Duodenal mucosa (tissue), 2 donors: ENCODE measurements at regions not wholly inside any gene's neighbourhood (a gene's known extent, or its start where the extent isn't known, plus 50 kb on each side); places are given as distances from the start of the nearest gene placed in this dataset.

Source experiments
- H3K27ac ChIP-seq: one replicate; pipeline ENCODE4 v1.7.0; 2013; ENCODE audit warnings: low read depth, low read length
- H3K27me3 ChIP-seq, 2 donors: one replicate each; pipeline ENCODE4 v1.7.0; 2013; ENCODE audit warnings: low read length in 2 of 2, control low read depth in 1 of 2; ENCODE audit not compliant: insufficient read depth in 2 of 2, control insufficient read depth in 1 of 2
- H3K36me3 ChIP-seq, 2 donors: one replicate each; pipeline ENCODE4 v1.7.0; 2013; ENCODE audit warnings: low read length in 2 of 2, control low read depth in 1 of 2; ENCODE audit not compliant: insufficient read depth in 2 of 2, control insufficient read depth in 1 of 2
- H3K4me1 ChIP-seq, 2 donors: one replicate each; pipeline ENCODE4 v1.7.0; 2013; ENCODE audit warnings: low read length in 2 of 2, control low read depth in 1 of 2; ENCODE audit not compliant: insufficient read depth in 2 of 2, control insufficient read depth in 1 of 2
- H3K4me3 ChIP-seq, 2 donors: one replicate each; pipeline ENCODE4 v1.7.0; 2013; ENCODE audit warnings: low read length in 2 of 2, low read depth in 1 of 2
- H3K9ac ChIP-seq, 2 donors: one replicate each; pipeline ENCODE4 v1.7.0; 2013; ENCODE audit warnings: low read length in 2 of 2, low read depth in 1 of 2
- H3K9me3 ChIP-seq, 2 donors: one replicate each; pipeline ENCODE4 v1.7.0; 2013; ENCODE audit warnings: low read length in 2 of 2, control low read depth in 1 of 2; ENCODE audit not compliant: control insufficient read depth in 1 of 2

DNA sequence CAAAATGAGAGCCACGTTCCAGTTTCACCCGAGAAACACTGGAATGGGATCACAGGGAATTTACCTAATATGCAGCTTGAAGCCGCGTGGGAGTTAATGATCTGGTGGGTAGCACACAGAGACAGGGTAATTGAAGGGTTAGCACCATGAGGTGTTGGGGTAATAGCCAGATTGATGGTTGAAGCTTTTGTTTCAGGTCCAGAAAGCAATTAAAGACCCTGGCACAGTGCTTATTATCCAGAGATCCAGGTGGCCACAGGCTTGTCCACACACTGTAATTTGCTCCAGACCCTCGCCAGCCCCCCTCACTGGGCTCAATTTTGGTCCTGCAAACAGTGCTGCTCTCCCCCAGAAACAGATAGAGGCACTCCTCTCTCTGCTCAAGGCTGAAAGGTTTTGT, 282.5 kb upstream of the ISX start:
- Histone ChIP-seq H3K36me3 (no peaks in the 10 kb centered on the region), H3K4me3 (no peak overlapping the region), H3K4me1 (no peaks in the 10 kb centered on the region), H3K9ac (no peak overlapping the region), H3K27ac (no peak overlapping the region), H3K27me3 (no peaks in the 10 kb centered on the region), H3K9me3 (no peaks in the 10 kb centered on the region)

DNA sequence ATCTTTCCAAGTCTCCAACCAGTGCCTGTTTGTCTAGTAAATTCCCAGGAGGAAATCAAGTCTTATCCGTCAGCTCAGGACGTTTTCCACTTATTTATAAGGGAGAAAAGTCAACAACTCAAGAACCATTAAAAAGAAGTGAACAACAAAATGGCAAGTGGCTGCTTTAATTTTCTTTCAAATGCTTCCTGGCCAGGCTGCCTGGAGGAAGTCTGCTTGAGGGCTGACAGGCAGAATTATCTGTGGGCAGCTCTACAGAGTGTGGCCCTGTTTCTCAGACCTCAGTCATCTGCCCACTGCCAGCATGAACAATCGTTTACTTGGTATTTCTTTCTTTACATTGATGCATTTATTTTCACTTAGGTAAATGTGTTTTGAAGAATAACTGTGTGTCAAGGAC, 281.9 kb upstream of the ISX start:
- H3K4me3 ChIP-seq = no peak overlapping the region
- no peaks in the 10 kb centered on the region for H3K4me1 ChIP-seq
- no peaks in the 10 kb centered on the region for H3K36me3 ChIP-seq
- no peaks in the 10 kb centered on the region for H3K27me3 ChIP-seq
- H3K9me3 ChIP-seq = no peaks in the 10 kb centered on the region
- H3K27ac ChIP-seq = no peak overlapping the region
- no peak overlapping the region for H3K9ac ChIP-seq

DNA sequence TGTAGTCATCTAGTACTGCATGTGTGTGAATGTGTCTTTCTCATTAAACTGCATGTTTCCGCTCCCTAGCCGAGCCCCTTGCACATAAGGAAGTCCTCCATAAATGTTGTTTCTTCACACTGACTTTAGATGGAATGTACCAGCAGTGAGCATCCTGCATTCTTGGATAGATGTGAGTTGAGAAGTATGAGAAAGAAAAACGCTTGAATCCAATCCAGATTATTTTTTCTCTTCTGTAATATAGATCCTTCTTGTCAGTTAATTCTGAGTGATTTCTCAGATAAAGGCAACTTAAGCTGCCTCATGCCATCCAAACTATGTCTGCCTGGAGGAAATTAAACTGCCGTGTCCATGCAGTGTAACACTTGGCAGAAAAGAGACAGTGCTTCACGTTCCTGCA, 268.1 kb upstream of the ISX start:
- Histone ChIP-seq H3K27ac (no peak overlapping the region), H3K9ac (no peak overlapping the region), H3K27me3 (no peaks in the 10 kb centered on the region), H3K36me3 (no peaks in the 10 kb centered on the region), H3K4me1 (peaks cover 0 to 2% of the 10 kb centered on the region in 2 donors), H3K9me3 (no peaks in the 10 kb centered on the region), H3K4me3 (no peak overlapping the region)

DNA sequence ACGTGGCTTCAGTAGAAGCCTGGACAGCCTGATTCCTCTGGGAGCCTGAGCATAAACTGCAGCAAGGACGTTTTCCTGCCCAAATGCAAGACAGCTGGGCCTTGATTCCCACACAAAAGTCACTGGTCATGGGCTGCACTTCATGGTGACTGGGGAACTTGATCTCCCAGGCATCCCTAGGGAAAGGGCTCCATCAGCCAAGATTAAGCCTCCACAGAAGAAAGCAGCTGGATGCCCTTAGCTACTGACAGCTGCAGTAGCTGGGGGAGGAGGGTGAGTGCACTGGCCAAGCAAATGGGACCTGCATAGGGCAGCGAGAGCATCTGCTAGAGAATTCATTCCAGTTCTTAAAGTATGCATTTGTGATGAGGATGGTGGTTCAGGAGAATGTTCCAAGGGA, 267.4 kb upstream of the ISX start:
- H3K27me3 ChIP-seq = no peaks in the 10 kb centered on the region
- no peak overlapping the region for H3K9ac ChIP-seq
- no peaks in the 10 kb centered on the region for H3K36me3 ChIP-seq
- H3K9me3 ChIP-seq = no peaks in the 10 kb centered on the region
- H3K4me1 ChIP-seq = peaks cover 0 to 2% of the 10 kb centered on the region in 2 donors
- H3K27ac ChIP-seq = no peak overlapping the region
- no peak overlapping the region for H3K4me3 ChIP-seq

DNA sequence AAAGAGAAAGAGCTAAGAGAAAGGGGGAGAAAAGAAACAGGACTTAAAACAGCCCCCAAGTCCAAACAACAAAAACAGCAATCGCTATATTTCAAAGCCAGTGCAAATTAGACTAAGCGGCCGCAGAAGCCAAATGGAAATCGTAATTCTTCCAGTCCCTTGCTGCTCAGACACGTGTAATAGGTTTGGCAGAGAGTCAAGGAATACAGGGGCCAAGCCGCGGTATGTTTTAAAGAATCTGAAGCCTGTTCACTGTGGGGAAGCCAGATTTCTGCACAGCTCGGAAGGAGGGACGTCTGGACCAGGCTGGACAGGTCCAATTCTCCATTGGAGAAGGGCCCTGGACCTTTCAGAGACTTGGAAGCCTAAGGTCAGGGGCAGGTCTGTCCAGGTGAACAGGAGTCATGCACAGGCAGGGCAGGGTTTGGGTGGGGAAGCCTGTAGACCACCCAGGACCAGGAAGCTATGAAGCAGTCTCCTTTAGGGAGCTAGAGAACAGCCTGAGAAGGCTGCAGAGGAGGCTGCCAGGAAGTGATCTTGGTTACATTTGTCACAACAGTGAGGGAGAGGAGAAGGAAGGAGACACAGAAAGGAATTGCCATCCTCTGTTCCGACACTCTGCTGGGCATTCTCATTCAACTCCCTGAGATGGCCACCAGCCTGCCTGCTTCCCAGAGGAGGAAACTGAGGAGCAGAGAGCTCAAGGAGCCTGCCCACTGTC, 265.5 kb upstream of the ISX start:
- Histone ChIP-seq H3K4me1 (peaks cover 0 to 2% of the 10 kb centered on the region in 2 donors), H3K4me3 (no peak overlapping the region), H3K9me3 (no peaks in the 10 kb centered on the region), H3K9ac (no peak overlapping the region), H3K27me3 (no peaks in the 10 kb centered on the region), H3K36me3 (no peaks in the 10 kb centered on the region), H3K27ac (no peak overlapping the region)

DNA sequence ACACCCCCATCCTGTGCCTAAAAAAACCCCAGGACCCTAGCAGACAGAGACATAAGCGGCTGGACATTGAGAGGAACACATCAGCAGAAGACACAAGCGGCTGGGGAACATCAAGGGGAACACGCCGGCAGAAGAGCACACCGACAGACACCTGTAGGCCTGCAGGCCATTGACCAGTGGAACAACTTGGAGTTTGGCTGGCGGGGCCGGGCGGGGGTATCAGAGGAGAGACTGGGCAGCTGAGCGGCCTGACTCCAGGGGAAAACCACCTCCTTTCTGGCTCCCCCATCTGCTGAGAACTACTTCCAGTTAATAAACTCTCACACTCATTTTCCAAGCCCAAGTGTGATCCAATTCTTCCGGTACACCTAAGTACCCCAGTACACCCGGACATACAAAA, 264.7 kb upstream of the ISX start:
- no peaks in the 10 kb centered on the region for H3K36me3 ChIP-seq
- no peak overlapping the region for H3K4me3 ChIP-seq
- H3K9ac ChIP-seq = no peak overlapping the region
- peaks cover 0 to 2% of the 10 kb centered on the region in 2 donors for H3K4me1 ChIP-seq
- H3K9me3 ChIP-seq = no peaks in the 10 kb centered on the region
- H3K27ac ChIP-seq = no peak overlapping the region
- no peaks in the 10 kb centered on the region for H3K27me3 ChIP-seq

DNA sequence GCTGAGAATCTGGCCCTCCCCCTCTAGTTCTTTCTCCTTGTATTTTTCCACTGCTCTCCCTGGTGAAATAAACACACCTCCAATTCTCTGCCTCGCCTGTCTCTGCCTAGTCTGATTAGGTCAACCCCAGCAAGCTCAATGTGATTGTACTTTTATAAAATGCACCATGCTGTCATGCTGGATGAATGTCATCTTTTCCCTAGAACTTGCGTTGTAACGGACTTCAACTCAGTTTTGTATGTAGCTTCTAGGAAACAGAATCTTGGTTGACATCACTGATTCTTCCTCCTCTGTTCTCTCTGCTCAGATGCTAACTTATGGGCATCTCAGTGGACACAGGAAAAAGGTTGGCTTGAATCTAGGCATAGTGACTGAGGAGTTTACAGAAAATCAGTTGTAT, 261.9 kb upstream of the ISX start:
- Histone ChIP-seq H3K9me3 (no peaks in the 10 kb centered on the region), H3K27ac (no peak overlapping the region), H3K4me1 (peaks cover 0 to 2% of the 10 kb centered on the region in 2 donors), H3K36me3 (no peaks in the 10 kb centered on the region), H3K4me3 (no peak overlapping the region), H3K9ac (no peak overlapping the region), H3K27me3 (no peaks in the 10 kb centered on the region)

DNA sequence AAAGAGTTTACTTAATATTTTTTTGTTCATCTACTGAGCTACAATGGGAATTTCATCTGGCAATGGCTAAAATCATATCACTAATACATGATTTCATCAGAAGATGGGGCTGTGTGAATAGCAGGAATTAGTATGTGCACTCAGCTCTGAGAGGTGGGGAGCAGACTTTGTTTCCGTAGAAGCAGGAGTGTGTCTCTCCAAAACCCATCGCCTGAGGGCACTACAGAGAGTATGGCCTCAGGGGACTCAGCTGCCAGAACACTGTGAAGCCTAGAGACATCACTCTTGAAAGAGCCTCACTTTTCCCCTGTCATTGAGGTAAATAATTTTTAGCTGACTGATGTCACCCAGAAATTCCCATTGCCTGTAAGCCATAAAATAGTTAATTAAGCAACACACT, 261.4 kb upstream of the ISX start:
- H3K9me3 ChIP-seq = no peaks in the 10 kb centered on the region
- no peaks in the 10 kb centered on the region for H3K27me3 ChIP-seq
- H3K9ac ChIP-seq = no peak overlapping the region
- no peak overlapping the region for H3K27ac ChIP-seq
- H3K36me3 ChIP-seq = no peaks in the 10 kb centered on the region
- peaks cover 0 to 2% of the 10 kb centered on the region in 2 donors for H3K4me1 ChIP-seq
- no peak overlapping the region for H3K4me3 ChIP-seq

DNA sequence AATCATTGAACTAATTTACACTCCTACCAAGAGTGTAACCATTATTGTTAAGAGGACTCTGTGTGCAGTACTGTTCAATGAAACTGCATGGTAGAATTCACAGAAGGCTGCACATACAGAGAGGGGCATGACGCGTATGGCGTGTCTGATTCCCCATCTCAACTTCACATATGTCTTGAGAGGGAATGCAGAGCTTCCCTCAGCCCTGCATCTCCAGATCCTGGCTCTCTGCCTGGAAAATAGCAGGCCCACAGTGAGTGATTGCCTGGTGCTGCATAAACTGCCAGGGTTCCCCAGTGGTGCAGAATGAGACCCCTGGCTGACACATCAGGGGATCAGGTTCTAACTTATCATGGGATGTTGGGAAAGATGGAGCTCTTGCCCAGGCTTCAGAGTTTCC, 260.2 kb upstream of the ISX start:
- H3K27ac ChIP-seq = no peak overlapping the region
- no peaks in the 10 kb centered on the region for H3K9me3 ChIP-seq
- H3K9ac ChIP-seq = no peak overlapping the region
- no peaks in the 10 kb centered on the region for H3K4me1 ChIP-seq
- no peaks in the 10 kb centered on the region for H3K36me3 ChIP-seq
- no peaks in the 10 kb centered on the region for H3K27me3 ChIP-seq
- H3K4me3 ChIP-seq = no peak overlapping the region

DNA sequence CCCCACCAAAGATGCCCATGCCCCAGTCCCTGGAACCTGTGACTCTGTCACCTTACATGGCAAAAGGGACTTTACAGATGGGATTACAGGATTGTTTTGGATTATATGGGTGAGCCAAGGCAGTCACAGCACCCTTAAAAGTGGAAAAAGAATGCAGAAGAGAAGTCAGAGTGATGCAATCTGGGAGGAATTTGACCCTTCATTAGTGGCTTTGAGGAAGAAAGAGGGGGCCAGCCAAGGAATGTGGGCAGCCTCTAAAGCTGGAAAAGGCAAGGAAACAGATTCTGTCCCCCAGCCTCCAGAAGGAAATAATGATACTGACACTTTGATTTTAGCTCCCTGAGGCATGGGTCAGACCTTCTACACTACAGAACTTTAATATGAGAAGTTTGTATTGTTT, 257.3 kb upstream of the ISX start:
- no peaks in the 10 kb centered on the region for H3K27me3 ChIP-seq
- no peak overlapping the region for H3K4me3 ChIP-seq
- H3K36me3 ChIP-seq = no peaks in the 10 kb centered on the region
- no peak overlapping the region for H3K9ac ChIP-seq
- H3K9me3 ChIP-seq = no peaks in the 10 kb centered on the region
- no peak overlapping the region for H3K27ac ChIP-seq
- no peaks in the 10 kb centered on the region for H3K4me1 ChIP-seq

DNA sequence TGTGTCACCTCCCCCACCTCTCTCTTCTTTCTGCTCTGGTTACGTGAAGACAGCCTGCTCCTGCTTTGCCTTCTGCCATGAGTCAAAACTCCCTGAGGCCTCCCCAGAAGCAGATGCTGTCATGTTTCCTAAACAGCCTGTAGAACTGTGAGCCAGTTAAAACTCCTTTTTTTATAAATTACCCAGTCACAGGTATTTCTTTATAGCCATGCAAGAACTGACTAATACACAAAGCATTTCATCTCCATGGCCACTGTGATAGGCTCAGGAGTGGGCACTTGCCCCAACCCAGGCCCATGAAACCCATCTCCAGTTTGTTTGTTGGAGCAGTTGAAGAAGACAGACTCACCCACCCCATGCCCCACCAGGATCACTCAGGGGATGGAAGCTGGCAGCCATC, 253.3 kb upstream of the ISX start:
- no peaks in the 10 kb centered on the region for H3K27me3 ChIP-seq
- no peaks in the 10 kb centered on the region for H3K36me3 ChIP-seq
- no peaks in the 10 kb centered on the region for H3K4me1 ChIP-seq
- H3K9me3 ChIP-seq = no peaks in the 10 kb centered on the region
- no peak overlapping the region for H3K27ac ChIP-seq
- no peak overlapping the region for H3K9ac ChIP-seq
- H3K4me3 ChIP-seq = no peak overlapping the region
